Stomach (tissue), 4 donors: ENCODE measurements at regions not wholly inside any gene's neighbourhood (a gene's known extent, or its start where the extent isn't known, plus 50 kb on each side); places are given as distances from the start of the nearest gene placed in this dataset.

Experiments used
- CTCF ChIP-seq, 7 experiments: fragments of 450-650 bp in 4 of 7; fragments of 200-600 bp in 3 of 7; sonication (generic) in 3 of 7; IDR thresholded peaks; one replicate each; pipeline ENCODE4 v1.5.1; 2016 to 2019; ENCODE audit warnings: antibody characterized with exemption in 7 of 7, control low read depth in 2 of 7, mild to moderate bottlenecking in 1 of 7
- EP300 ChIP-seq: sonication (generic); formaldehyde crosslinking; IDR thresholded peaks from one replicate; pipeline ENCODE4 v1.6.1; 2017; ENCODE audit warnings: antibody characterized with exemption
- POLR2A ChIP-seq, 4 donors: fragments of 450-650 bp; IDR thresholded peaks; one replicate each; pipeline ENCODE4 v1.6.1; 2016; ENCODE audit warnings: antibody characterized with exemption in 4 of 4, control low read depth in 2 of 4, mild to moderate bottlenecking in 1 of 4, moderate library complexity in 1 of 4
- POLR2AphosphoS5 ChIP-seq, 3 donors: sonication (generic); formaldehyde crosslinking; IDR thresholded peaks; one replicate each; pipeline ENCODE4 v1.6.1; 2016; ENCODE audit warnings: antibody characterized with exemption in 3 of 3

DNA sequence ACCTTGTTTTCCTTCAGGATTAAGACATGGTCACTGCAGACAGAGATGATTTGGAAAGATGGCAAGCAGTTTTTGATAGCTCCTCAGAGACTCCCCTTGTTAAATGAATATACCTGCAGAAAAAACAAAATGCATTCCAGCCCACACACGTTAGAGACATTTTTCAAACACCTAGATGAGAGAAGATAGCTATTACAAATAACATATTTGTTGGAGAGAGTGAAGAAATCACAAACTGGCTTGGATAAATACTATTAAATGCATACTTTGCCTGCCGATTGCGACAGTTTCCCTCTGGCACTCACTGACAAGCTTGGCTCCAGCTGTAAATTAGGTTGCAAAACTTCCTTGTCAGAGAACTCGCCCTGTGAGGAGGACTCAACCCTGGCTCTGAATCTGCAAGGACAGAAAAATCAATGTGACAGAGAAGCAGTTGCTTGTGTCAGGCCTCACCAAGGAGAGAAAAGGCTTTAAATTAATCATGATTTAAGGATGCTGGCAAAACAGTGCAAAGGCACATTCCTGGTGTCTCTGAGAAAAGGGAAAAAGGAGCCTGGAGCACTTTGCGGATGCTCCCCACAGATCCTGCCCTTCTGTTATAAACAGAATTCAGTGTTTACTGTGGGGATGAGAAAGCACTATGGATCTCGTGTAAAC is 423.7 kb upstream of the MARCKS start:
- TF ChIP-seq POLR2A (IDR thresholded peaks at IDR 0.05) (no peak), CTCF (IDR thresholded peaks at IDR 0.05) (no peak), EP300 (no peak), POLR2AphosphoS5 (IDR thresholded peaks at IDR 0.05) (peak; percentile 9 to 67 (median 42))
